ENCODE measurements at regions not wholly inside any gene's neighbourhood (a gene's known extent, or its start where the extent isn't known, plus 50 kb on each side); places are given as distances from the start of the nearest gene placed in this dataset.

DNA sequence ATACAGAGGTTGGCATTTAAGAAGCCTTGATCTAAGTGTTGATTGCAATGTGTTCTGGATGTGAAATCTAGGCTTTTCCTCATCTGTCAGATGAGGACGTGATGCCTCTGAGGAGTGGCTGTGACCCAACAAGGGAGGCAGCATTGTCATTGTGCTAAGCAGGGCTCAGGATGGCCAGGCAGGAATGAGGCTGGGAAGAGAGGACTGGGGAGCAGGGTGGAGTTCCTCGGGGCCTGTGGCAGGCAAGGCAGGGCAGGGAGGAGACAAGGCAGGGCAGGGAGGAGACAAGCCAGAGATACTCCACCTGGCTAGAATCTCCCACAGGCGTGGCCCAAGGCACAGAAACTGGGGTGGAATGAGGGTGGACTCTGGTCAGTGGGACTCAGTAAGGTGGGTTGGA is 116.6 kb downstream of the RPIA start:
- TF ChIP-seq RARB (CRISPR knock-in tag; IDR thresholded peaks at IDR 0.05) (no peak), BACH2 (CRISPR knock-in tag; IDR thresholded peaks at IDR 0.05; ENCODE audit: borderline replicate concordance) (no peak), ZC3H10 (CRISPR knock-in tag; IDR thresholded peaks at IDR 0.05) (no peak), ZFP3 (CRISPR knock-in tag; IDR thresholded peaks at IDR 0.05) (no peak), ARNTL (CRISPR knock-in tag; IDR thresholded peaks at IDR 0.05; ENCODE audit: borderline replicate concordance, low read depth) (no peak), ZNF565 (CRISPR knock-in tag; conservative IDR thresholded peaks at IDR 0.05; ENCODE audit: low read depth) (no peak), ZFP30 (CRISPR knock-in tag; IDR thresholded peaks at IDR 0.05) (no peak), CSDC2 (CRISPR knock-in tag; IDR thresholded peaks at IDR 0.05) (no peak)
- TF ChIP-seq, protein P1, sequence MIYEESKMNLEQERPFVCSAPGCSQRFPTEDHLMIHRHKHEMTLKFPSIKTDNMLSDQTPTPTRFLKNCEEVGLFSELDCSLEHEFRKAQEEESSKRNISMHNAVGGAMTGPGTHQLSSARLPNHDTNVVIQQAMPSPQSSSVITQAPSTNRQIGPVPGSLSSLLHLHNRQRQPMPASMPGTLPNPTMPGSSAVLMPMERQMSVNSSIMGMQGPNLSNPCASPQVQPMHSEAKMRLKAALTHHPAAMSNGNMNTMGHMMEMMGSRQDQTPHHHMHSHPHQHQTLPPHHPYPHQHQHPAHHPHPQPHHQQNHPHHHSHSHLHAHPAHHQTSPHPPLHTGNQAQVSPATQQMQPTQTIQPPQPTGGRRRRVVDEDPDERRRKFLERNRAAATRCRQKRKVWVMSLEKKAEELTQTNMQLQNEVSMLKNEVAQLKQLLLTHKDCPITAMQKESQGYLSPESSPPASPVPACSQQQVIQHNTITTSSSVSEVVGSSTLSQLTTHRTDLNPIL (CRISPR knock-in tag; IDR thresholded peaks at IDR 0.05; ENCODE audit: low read depth), result no peak
- TF ChIP-seq, protein P2, sequence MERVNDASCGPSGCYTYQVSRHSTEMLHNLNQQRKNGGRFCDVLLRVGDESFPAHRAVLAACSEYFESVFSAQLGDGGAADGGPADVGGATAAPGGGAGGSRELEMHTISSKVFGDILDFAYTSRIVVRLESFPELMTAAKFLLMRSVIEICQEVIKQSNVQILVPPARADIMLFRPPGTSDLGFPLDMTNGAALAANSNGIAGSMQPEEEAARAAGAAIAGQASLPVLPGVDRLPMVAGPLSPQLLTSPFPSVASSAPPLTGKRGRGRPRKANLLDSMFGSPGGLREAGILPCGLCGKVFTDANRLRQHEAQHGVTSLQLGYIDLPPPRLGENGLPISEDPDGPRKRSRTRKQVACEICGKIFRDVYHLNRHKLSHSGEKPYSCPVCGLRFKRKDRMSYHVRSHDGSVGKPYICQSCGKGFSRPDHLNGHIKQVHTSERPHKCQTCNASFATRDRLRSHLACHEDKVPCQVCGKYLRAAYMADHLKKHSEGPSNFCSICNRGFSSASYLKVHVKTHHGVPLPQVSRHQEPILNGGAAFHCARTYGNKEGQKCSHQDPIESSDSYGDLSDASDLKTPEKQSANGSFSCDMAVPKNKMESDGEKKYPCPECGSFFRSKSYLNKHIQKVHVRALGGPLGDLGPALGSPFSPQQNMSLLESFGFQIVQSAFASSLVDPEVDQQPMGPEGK (CRISPR knock-in tag; IDR thresholded peaks at IDR 0.05; ENCODE audit: borderline replicate concordance), result no peak
